ENCODE measurements at regions not wholly inside any gene's neighbourhood (a gene's known extent, or its start where the extent isn't known, plus 50 kb on each side); places are given as distances from the start of the nearest gene placed in this dataset.

DNA sequence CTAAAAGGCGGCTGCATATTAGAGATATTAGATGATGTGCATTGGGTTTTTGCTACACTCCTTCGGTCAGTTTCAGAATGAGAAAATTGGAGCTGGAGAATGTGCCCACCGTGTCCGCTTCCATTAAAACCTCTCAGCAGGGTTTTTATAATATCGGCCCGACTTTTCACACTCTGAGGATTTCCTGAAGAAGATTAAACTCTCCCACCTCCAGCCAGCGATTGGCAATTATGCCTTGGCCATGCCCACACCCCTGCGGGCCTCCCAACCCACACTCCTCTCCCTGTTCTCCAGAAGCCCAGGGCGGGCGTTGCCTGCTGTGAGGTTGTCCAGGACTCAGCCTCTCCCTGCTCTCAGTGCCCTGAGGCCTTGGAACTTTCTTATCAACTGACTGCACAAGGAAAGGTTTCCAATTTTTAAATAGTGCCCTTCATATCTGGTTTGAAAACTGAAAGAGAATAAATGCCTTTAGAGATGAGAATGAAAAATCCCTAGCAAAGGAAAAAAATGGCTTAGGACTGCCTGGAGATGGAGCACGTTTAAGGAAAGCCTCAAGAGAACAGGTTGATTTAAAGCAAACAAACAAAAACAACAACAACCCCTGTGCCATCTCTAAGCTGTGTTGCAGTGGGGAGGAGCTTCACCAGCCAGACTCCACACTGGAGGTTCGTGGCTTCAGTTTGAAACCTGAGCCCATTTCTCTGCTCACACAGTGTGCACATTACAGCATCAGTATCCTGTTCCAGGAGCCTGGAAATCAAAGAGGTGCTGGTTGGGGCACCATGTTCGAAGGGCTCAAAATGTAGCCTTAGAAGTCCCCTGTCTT lies 292.9 kb downstream of the NSG2 start:
- DNase-seq = no peak

DNA sequence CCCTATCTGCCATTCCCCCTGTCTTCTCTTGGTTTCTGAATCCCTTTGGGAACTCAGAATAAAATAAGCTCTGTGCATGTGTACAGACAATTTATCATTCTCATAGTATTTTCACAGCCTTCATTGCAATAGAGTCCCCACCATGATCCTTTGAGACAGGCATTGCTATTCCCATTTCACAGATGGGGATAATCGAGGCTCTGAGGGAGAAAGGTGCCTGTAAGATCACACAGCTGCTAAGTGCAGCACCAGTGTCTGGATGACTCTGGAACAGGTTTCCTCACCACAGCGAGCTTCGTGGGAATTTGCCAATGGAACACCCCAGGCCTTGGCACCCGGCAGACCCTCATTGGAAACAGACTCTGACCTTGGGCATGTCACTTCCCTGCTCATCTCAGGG lies 293.6 kb downstream of the NSG2 start:
- no peak for DNase-seq

DNA sequence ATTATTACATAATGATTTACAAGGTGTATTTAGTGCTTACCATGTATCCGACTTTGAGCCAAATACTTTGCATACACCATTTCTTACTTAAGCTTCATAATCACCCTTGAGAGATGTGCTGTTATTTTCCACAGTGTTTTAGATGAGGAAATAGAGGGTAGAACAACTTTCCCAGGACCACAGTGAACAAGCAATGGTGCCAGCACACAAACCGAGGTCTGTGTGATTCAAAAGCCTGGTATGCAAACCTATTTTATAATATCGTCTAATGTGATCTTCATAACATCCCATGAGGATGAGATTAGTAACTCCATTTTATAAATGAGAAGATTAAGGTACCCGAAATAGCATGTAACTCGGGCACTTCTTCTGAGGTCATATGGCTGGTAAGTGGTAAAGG lies 294.7 kb downstream of the NSG2 start:
- no peak for DNase-seq

DNA sequence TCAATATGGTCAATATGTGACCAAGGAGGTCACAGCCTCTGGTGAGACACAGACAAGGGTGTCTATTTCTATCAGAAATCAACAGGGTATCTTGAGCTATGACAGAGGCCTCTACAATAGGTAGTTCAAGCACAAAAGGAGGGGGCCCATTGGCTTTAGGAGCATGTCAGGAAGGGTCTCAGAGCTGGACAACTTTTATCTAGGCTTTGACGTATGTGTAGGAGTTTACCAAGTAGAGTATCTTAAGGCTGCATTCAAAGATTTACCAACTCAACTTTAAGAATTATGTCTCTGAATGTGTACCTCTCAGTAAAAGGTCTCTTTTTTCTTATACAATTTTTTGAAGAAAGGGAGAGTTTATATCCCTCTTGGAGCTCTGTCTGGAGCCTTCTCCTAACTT lies 297.2 kb downstream of the NSG2 start:
- DNase-seq = no peak

DNA sequence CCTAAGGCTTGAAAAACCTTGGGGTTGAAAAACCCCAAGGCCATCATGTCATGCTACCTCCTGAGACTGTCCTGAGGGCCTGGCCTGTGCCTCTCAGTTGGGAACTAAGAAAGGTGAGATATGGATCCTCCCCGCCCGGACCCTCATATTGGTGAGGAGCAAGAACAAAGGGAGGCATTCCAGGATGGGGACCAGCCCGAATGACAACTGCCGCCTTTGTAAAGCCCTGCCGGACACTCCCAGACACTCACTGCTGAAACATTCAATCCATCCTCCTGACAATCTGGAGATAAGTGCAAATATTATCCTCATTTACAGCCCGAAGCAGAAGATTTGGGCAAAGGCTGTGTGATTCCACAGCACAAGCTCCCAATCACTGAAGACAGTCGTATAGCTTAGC lies 298.3 kb downstream of the NSG2 start:
- no peak for DNase-seq

DNA sequence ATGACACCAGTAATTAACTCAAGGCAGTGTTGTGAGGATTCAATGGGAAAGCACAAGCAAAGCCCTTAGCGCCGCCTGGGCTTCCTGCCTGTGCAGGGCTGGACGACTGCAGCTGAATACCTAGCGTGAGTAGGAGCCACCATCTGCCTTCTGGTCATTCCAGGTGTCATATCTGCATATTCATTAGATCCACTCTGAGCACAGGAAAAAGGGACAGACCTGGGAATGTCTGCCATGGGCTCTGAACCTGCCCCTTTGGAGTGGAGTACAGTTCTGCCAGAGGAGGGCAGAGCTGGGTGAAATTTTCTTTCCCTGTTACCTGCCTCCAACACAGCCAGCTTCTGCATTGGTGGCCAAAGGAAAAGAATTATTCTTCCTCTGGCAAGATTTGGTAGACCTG lies 298.8 kb downstream of the NSG2 start:
- DNase-seq = no peak

DNA sequence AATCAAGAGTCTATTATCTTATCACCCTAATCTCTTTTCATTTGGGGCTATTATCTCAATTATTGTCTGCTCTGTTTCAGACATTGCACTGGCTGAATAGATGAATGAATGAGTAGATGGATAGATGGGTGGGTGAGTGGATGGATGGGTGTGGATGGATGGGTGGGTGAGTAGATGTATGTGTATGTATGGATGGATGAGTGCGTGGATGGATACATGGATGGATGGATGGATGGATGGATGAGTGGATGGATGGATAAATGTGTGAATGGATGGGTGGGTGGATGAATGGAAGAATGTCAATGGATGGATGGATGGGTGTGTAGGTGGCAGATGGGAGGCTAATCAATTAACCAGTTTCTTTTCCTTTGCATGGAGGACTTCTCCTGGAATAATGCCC lies 301.7 kb downstream of the NSG2 start:
- DNase-seq = no peak

DNA sequence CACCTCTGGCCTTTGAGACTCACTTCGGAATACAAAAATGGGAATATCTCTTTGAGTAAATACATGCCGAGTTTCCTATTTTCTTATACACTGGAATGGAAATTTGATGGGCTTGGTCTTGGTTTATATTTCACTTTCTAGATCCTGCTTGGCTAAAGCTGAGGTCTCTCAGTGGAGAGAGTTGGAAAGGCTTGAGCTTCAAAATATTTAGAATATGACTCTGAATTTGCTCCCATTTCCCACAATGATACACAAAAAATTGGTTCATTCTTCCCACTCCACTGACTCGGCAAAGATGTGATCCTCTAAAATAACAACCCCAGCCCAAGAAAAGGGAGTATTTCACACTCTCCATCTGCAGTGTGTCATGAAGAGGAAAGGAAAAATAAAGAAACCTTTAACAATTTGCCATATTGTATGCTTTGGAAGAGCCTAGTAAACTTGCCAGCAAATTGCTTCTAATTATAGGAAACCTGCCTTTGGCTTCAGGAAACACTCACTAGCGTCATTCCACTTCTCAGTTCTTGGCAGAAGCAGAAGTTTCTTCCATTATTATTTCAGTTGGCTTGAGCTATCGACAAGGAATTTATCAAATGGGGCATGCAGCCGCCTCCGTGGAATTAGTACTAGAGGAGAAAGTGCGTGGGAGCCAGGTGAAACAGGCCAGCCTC lies 302.9 kb downstream of the NSG2 start:
- DNase-seq = no peak

DNA sequence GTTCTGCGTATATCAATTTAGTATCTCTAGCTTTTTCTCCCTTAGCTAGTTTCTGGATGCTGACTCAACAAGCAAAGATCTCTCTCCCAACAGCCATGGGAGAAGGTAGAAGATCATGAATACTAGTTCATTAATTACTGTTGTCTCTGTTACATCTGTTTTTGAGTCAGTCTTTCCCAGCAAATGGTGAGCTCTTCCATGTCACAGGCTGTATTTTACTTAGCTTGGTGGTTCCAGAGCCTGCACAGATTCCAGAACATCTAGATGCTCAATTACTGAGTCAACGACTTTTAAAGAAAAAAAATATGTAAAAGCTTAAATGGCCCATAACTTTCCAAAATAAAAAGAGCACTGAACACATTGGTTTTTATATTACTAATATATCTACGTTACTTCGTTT lies 307.2 kb downstream of the NSG2 start:
- DNase-seq = no peak

DNA sequence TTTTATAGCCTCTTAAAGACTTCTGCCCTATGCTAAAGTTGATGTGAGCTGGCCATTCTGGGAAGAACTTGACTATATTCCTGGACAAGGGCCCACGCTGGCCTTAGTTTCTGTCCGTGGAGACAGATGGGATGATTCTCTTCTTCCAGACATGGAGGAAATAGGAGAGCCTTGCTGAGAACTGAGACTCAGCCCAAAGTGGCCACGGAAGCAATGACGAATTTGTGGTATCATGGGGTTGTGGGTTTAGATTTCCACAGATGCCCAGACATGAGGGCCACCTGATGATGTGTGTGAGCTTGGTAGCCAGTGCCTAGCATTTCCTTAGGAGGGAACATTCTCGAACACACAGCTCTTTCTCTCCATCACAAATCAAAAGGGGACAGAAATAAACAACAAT lies 309.1 kb downstream of the NSG2 start:
- no peak for DNase-seq

DNA sequence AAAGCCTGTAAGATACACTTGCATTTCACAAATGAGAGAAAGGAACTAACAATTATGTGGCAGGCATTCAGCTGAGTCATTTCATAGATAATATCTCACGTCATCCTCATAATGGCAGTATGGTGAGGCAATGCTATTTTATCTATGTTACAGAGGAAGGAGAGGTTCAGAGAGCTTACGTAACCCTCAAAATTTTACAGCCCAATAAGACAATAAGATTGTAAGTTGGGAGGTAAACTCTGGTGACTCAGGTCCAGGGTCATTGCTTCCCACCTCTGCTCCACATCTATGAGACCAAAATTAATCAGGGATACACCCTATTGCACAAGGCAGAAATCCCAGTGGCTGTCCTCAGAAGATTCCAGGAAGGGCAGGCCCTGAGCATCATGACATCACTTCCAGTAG lies 309.7 kb downstream of the NSG2 start:
- no peak for DNase-seq

DNA sequence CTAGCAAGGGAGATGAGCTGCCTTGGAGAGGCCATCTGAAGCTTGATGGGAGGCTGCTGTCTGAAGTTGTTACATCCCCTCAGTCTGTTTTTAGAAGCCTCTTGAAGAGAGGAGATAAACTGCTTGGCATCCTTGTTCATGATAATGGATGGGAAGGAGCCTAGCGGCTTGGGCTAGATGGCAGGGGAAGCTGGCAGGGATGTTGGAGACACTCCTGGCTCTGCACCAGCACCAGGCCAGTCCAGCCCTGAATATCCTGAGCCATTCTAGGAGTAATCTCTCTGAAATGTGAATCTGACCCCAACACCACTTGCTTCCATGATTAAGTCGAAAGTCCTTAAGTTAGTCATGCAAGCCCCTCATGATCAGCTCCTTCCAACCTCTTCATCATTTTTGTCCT lies 310.5 kb downstream of the NSG2 start:
- no peak for DNase-seq

DNA sequence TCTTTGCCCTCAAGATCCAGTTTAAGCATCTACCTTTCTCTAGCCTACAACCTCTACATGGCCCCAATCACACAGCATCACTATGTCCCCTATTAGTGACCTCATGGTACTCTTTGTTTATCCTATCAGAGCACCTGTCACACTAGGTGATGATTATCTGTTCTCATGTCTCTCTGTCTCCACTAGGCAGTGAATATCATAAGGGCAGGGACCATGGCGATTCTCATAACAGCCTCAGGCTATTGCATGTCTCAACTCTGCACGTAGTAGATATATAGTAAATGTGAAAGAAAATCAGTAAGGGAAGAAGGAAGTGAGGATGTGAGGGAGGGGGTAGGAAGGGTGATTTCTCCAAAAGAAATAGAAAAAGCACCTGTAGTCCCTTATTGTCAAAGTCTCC lies 311.0 kb downstream of the NSG2 start:
- DNase-seq = no peak

DNA sequence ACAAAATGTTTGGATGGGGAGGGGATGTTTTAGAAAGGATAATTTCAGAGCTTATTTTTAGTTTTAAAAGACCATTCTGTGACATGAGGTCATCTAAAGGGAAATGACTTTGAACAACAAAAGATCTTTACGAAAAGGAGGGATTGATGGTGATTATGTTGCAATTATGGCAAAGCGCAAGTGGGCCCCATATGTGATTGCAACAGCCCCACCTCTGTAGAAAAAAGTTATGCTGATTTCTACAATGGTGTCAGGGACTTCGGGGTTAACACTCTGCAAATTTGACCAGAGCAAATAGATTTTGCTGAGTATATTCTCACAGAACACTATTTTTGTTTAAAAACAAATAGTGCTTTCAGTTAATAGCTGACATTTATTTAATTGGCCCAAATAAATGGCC lies 312.8 kb downstream of the NSG2 start:
- DNase-seq = no peak

DNA sequence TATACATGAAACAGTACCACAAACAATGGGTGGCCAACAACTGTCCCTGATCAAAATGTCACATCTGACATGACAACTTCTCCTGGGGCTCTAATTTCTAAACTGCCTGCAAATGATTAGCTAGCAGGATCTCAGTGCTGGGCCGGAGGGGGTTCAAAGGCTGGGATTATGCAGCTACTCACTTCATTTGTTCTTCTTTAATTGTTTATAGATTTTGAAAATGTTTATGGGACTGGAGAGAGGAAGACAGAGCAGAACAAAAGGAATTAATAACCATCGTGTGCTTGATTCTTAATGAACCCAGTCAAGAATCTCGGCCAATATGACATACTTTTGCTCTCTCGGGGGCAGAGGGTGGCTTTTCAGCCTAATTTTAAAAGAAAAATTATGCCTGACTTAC lies 313.6 kb downstream of the NSG2 start:
- DNase-seq = no peak

DNA sequence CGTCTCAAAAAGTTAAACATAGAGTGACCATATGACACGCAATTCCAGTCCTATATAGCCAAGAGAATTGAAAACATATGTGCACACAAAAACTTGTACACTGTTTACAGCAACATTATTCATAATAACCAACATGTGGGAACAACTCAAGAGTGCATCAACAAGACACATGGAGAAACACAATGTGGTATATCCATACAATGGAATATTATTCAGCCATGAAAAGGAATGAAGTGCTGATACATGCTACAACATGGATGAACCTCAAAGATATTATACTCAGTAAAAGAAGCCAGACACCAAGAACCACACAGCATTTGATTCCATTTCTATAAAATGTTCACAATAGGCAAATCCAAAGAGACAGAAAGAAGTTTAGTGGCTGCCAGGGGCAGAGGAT lies 317.0 kb downstream of the NSG2 start:
- DNase-seq = no peak

DNA sequence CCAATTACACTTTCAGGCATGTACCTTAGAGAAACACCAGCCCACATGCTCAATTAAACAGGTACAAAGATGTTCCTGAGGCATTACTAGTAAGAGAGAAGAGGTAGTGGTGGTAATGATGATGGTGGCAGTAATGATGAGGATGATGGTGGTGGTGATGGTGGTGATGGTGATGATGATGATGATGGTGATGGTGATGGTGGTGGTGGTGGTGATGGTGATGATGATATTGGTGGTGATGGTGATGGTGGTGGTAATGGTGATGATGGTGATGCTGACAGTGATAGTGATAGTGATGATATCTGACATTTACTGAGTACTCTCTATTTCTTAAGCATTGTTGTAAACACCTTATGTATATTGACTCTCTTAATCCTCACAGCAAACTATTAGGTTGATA lies 318.4 kb downstream of the NSG2 start:
- DNase-seq = no peak

DNA sequence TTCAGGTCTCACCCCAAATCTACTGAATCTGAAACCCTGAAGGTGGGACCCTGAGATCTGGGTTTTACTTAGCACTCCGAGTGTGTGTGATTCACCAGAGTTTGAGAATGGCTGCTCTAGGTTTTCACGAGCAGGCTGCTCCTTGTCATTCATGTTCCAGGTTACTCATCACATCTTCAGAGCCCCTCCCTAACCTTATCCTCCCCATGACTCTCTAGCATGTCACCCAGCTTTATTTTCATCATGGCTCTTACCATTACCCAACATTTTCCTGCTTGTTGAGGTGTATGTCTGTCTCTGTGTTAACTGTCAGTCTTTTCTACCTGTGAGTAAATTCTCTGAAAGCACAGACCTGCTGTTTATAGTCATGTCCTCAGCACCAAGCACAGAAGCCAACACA lies 319.2 kb downstream of the NSG2 start:
- no peak for DNase-seq

DNA sequence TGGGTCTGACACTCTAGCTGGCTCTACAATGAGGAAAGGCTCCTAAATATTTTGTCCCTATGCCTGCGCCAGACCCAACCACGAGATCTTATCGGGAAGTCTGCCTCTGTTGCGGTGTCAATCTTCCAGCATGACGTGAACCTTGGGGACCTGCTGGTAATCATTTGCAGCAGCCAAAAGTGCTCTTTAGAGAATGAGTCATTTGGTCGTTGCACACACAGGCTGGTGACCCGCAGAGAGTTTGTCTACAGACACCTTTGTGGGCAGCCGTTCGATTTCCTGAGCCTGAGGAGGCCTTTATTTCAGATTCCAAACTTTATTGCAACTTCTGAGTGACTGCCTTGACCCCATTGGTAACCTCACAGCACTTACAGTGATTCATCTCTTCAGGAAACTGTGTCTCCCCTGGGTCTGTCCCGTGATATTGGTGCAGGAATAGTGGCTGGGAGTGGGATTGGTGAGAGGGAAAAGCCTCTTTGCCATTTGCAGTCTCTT lies 326.1 kb downstream of the NSG2 start:
- no peak for DNase-seq

DNA sequence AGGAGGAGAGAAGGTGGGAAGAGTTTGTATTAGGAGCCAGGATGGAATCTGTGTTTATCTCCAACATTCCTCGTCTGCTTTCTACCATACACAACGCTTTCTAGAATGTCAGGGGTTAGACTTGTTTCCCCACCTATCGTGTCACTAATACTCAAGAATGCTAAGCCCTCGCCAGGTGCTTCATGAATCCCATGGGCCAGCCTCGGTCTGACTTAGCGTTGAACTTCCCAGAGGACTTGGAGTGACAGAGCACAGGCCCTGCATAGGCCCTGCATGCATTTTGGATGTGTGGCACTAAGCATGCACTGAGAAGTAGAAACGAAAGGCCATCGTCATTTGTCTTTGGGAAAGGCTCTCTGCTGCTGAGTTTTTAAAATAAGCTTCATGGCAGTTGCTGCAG lies 328.7 kb downstream of the NSG2 start:
- no peak for DNase-seq

DNA sequence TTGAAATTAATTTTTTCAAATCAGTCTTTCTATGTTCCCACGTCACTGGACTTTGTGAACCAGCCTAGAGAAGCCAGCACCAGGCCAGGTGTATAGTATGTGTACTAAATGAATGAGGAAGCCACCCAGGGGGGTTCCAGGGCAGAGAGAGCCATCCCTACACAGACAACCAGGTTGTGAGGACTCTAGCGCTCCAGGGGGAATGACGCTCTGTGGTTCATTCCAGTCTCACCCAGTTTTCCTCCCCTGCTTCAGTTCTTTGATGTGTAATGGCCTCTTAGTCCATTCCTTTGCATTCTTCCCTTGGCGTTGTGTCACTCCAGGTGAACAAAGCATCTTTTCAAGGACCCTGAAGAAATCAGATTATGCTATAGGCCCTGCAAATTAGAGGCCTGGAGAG lies 330.6 kb downstream of the NSG2 start:
- no peak for DNase-seq

DNA sequence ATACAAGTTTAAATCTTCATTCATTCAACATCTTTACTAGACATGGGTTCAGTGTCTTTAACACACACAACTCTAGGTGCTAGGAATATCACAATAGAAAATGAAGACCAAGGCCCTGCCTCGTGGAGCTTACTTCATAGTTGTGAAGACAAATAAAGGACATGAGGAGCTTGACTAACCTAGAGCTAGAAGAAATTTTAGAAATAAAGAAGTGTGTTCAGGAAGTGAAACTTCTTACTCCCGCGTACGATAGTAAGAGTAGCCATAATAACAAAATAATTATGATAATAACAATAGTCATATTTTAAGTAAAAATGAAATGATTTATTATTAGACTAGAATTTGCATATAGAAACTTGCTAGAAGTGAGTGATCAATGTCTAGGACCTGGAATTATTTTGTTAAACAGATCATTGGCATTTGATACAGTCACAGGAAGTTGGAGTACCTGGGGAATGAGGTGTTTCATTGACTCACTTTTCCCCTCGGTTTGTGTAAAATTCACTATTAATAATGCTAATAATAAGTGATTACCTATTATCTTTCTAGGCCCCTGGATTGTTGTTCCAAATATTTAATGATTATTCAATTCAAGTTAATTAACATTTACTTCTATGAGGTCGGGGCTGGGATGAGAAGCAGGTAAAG lies 331.3 kb downstream of the NSG2 start:
- DNase-seq = no peak

DNA sequence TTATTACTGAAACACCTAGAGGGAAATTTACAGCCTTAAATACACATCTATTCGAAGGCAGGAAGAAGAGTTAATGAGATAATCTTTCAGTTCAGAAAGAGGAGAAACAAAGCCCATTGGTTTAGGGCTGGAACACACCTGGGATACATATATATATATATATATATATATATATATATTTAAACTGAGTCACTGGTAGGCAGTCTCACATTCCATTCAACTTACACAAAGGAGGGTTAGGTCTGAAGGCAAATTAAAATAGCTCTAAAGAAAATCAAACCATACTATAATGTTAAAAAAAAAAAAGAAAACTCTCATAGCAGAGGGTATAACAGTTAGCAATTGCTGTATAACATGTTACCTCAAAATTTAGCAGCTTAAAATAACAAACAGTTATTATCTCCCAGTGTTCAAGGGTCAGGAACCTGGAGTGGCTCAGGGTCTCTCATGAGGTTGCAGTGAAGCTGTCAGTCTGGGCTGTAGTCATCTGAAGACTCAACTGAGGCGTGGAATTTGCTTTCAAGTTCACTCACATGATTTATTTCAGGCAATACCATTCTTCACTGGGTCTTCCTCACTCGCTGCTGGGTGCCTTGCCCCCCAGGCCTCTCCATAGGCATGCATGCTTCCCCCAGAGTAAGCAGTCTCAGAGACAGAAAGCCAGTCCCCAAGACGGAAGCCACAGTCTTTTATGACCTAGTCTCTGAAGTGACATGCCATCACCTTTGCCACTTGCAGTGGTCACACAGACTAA lies 332.8 kb downstream of the NSG2 start:
- no peak for DNase-seq
